SH-SY5Y (cell line): ENCODE measurements at regions not wholly inside any gene's neighbourhood (a gene's known extent, or its start where the extent isn't known, plus 50 kb on each side); places are given as distances from the start of the nearest gene placed in this dataset.
A peak's percentile ranks its signal among the peaks of the same experiment; 100 is the strongest.

Experiments used
- GATA2 ChIP-seq: IDR thresholded peaks from 2 replicates; pipeline ENCODE4 v1.6.1; 2011; ENCODE audit warnings: mild to moderate bottlenecking, low read depth, low read length
- GATA3 ChIP-seq: IDR thresholded peaks from 2 replicates; pipeline ENCODE4 v1.6.1; 2011; ENCODE audit warnings: low read depth, mild to moderate bottlenecking, low read length, moderate library complexity

DNA sequence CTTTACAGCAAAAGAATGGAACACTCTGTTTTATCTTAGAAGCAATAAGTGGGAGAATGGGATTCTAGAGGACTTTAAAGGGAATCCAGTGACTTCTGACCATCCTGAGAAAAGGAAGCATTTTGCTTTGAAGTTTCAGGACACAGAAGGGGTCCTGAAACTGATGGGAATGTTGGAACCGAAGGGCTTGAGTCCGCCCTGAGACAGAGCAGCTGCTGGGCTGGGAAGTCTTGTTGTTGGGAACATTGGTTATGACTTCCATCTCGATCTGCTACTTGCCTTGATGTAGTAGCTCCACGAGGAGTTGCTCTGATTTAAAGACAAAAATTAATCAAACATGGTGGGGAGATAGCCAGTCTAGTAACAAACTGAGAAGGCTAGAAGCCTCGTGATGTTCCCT is 177.6 kb downstream of the JCAD start:
- TF ChIP-seq GATA2: no peak
- no peak for TF ChIP-seq GATA3

- no peak for TF ChIP-seq GATA2
- no peak for TF ChIP-seq GATA3
These were observed 178.0 kb downstream of the JCAD start for GRCh38 chr10:29881336-29881771.

DNA sequence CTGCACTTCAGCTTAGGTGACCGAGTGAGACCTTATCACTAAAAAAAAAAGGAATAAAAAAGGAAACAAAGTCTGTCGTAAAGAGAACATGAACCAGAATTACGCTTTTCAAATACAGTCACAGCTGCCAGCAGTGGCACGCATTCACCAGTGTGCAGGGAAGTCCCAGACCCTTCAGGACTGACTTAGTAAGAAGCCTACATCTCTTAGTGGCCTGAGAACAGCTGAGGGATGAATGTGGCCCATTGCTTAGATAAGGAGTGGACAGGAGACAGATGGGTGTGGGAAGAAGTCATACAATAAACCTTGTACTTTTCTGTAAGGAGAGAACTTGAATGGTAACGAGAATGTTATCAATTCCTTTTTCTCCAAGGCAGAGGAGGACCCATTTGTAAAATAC is 178.5 kb downstream of the JCAD start:
- no peak for TF ChIP-seq GATA2
- no peak for TF ChIP-seq GATA3

DNA sequence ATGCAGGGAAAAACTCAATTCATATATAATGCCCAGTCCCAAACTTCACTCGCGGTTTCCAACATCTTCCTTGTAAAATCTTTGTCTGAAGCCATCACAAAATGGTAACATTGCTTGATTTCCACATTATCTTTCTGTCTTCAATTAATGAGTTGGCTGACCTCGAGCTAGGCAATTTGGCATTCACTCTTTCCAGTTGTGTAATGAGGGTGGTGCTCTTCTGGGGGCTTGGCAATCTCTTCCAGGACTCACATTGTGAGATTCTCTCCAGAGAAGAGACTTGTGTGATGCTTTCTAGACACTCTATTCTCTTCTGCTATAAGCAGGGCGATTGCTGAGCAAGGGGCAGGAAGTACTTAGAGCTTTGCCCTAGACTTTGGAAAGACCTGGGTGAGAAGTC is 179.5 kb downstream of the JCAD start:
- TF ChIP-seq GATA2 (no peak), GATA3 (no peak)

GRCh38 chr10:29878492-29878891 is 180.9 kb downstream of the JCAD start:
- TF ChIP-seq GATA3 (no peak), GATA2 (no peak)

DNA sequence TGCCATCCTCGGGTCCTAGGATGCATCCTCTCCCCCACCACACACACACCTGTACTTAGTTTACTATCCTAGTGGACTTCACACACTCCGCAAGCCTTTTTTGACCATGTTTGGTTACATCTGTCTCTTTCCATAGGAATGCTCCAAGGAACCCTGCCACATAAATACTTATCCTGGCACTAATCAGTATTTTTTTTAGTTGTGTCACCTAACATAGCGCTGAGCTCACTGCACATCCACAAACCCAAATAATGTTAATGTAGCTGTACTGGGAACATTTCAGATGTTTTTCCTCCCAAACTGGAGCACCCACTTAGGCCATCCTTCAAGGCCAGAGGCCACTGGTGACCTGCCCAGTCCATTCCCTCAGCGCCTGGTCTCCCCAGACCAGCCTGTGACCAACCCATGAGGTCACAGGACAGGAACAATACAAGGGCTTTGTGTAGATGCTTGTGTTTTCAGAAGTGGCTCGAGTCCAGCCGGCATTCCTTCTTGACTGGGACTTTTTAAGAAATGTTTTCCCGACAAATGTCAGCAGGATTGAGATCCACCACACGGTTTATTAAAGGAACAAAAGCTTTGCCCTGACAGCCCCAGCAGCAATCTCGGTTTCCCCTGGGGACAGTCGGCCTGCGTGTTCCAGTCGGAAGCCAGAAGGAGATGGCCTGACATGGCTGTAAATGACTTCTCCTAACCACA is 181.4 kb downstream of the JCAD start:
- TF ChIP-seq GATA2: no peak
- no peak for TF ChIP-seq GATA3

DNA sequence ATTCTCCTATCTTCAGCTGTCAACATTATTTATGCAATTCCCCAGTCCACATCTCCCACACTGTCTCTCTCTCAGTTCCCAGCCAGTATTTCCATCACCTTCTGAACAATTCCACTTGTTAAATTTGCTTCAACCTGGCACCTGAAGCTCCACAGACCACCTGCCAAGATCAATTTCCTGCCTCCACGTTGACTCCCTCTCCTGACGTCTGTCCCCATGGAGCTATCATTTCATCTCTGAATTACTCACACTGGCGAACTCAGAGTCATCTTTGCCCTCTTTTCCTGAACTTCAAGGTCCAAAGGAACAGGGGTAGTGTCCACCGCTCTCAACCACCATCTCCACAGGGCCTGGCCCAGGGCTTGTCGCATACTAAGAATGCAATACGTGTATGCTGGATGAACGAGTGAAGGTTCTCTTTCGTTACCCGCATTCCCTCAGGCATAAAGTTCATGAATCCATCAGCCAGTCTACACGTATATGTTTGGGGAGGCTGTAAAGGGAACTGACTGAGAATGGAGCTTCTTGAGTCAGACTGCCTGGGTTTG is 183.3 kb downstream of the JCAD start:
- TF ChIP-seq GATA2: no peak
- TF ChIP-seq GATA3: no peak

DNA sequence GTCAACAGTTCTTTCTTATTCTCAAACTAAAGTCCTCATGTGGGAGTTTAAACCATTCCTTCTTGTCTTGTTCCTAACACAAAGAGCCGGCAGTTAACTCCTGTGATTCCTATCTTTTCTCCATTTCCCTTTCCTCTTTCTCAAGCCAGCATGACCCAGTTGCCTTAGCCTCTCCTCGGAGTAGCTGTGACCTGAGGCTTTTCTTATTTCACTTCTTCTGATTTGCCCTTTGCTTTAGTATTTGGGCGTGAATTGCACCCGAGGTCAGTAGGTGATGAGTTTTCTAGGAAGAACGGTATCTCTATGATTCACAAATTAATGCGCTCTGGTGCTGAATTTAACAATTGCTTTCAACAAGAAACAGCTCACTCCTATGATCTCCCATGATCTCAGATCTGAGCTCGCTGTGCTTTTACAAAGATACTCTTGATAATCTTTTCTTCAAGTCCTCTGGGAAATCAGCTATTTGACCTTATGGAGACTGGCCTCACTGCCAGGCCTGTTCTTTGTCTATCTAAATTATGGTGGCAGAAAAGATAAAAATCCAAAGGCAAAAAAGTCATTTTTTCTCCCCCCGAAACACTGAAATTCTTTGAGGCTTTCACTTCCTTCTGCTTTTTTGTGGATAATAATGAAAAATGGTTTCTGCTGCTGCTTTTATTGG is 184.6 kb downstream of the JCAD start:
- TF ChIP-seq GATA3 (peak; percentile 42; the same call in 1 of the 2 replicates), GATA2 (peak; percentile 59; the same call in 1 of the 2 replicates)

- TF ChIP-seq GATA2: no peak
- TF ChIP-seq GATA3: no peak
These were observed 185.4 kb downstream of the JCAD start for GRCh38 chr10:29873941-29874484.

GRCh38 chr10:29870522-29871044 is 188.8 kb downstream of the JCAD start:
- TF ChIP-seq GATA2 (no peak), GATA3 (no peak)

DNA sequence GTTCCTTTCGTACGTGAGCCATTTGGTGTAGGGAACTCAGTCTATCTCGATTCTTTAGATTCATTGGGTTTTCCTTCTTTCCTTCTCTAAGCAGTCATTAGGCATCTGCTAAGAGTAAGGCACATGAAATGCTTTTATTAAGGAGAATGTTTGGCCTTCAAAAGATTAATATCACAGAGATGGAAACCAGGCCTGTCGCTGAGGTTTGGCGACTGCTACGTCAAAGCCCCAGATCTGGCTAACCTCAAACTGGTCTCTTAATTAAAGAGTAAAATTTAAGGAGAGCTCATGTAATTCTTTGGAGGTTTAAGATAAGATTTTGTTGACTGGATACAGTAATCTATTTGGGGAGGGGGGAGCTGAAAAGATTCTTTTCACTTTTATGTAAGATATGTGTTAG is 189.8 kb downstream of the JCAD start:
- no peak for TF ChIP-seq GATA3
- peak; percentile 16; the same call in 1 of the 2 replicates for TF ChIP-seq GATA2

DNA sequence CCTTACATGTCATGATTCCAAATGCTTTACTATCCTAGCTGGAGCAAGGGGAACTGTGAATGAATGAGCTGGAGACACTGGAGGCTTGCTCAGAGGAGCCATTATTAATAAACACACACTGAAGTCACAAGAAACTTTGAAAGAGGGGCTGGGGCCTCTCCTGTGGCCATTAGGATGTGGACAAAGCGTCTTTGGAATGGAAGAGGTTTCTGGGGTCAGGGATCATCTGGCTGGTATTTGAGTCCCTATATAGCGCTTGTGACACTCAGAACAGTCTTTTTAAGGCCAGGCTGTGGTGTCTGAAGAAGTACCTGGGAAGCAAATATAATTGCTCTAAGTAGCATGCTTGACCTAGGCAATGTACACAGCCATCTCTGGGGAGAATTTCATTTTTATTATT is 193.0 kb downstream of the JCAD start:
- TF ChIP-seq GATA3: no peak
- TF ChIP-seq GATA2: no peak

GRCh38 chr10:29865700-29866355 is 193.6 kb downstream of the JCAD start:
- TF ChIP-seq GATA2: no peak
